HG02970 (cell line): ENCODE measurements at regions not wholly inside any gene's neighbourhood (a gene's known extent, or its start where the extent isn't known, plus 50 kb on each side); places are given as distances from the start of the nearest gene placed in this dataset.

Experiments
- ATAC-seq: cut with Tn5 transposase; IDR thresholded peaks from one replicate; pipeline ENCODE4 v1.9.1; 2021; ENCODE audit warnings: mild to moderate bottlenecking, moderate library complexity, moderate number of reproducible peaks; ENCODE audit not compliant: unreplicated experiment, low FRiP score

GRCh38 chr4:108567831-108568230 is 52.5 kb upstream of the RPL34 start:
- ATAC-seq, result no peak

- no peak for ATAC-seq
Measured at GRCh38 chr4:108561116-108561515, 59.3 kb upstream of the RPL34 start.

- ATAC-seq, result no peak
Measured at GRCh38 chr4:108560616-108561015, 59.8 kb upstream of the RPL34 start.

- ATAC-seq, result no peak
Measured at GRCh38 chr4:108559911-108560310, 60.5 kb upstream of the RPL34 start.

GRCh38 chr4:108559068-108559793 is 61.1 kb upstream of the RPL34 start:
- ATAC-seq, result no peak

GRCh38 chr4:108556588-108557200 is 63.7 kb upstream of the RPL34 start:
- ATAC-seq, result no peak

GRCh38 chr4:108556166-108556565 is 64.2 kb upstream of the RPL34 start:
- no peak for ATAC-seq

GRCh38 chr4:108555701-108556100 is 64.7 kb upstream of the RPL34 start:
- ATAC-seq, result no peak

- no peak for ATAC-seq
Measured at GRCh38 chr4:108547682-108548081, 72.7 kb upstream of the RPL34 start.

- no peak for ATAC-seq
Measured at GRCh38 chr4:108546728-108547127, 73.6 kb upstream of the RPL34 start.

- no peak for ATAC-seq
Measured at GRCh38 chr4:108544481-108544880, 75.9 kb upstream of the RPL34 start.

GRCh38 chr4:108543359-108543968 is 76.9 kb upstream of the RPL34 start:
- ATAC-seq, result no peak

- ATAC-seq, result no peak
Measured at GRCh38 chr4:108540536-108540935, 79.8 kb upstream of the RPL34 start.

- no peak for ATAC-seq
Measured at GRCh38 chr4:108536577-108536976, 83.8 kb upstream of the RPL34 start.

GRCh38 chr4:108535757-108536156 is 84.6 kb upstream of the RPL34 start:
- no peak for ATAC-seq

GRCh38 chr4:108533876-108534275 is 86.5 kb upstream of the RPL34 start:
- no peak for ATAC-seq

GRCh38 chr4:108533245-108533844 is 87.0 kb upstream of the RPL34 start:
- no peak for ATAC-seq

GRCh38 chr4:108532738-108533137 is 87.6 kb upstream of the RPL34 start:
- no peak for ATAC-seq

GRCh38 chr4:108532187-108532586 is 88.2 kb upstream of the RPL34 start:
- no peak for ATAC-seq

- ATAC-seq, result no peak
Measured at GRCh38 chr4:108531461-108531860, 88.9 kb upstream of the RPL34 start.
